ENCODE measurements at regions not wholly inside any gene's neighbourhood (a gene's known extent, or its start where the extent isn't known, plus 50 kb on each side); places are given as distances from the start of the nearest gene placed in this dataset.

- Histone ChIP-seq H3K4me3 (ENCODE audit: low read depth in 1 of 2, low read length in 2 of 2) (no peak overlapping the region), H3K4me2 (ENCODE audit: insufficient read depth, low read length) (no peak overlapping the region), H4K20me1 (ENCODE audit: insufficient read depth, low read length) (no peaks in the 10 kb centered on the region), H3K9me3 (ENCODE audit: insufficient read depth, low read length, severe bottlenecking) (no peaks in the 10 kb centered on the region), H3K79me2 (ENCODE audit: insufficient read depth, low read length) (no peaks in the 10 kb centered on the region), H3K27me3 (ENCODE audit: insufficient read depth, low read length, poor library complexity) (no peaks in the 10 kb centered on the region), H3K36me3 (ENCODE audit: insufficient read depth, low read length) (no peaks in the 10 kb centered on the region), H3K9ac (ENCODE audit: low read depth, low read length) (no peak overlapping the region), H3K4me1 (ENCODE audit: insufficient read depth, low read length) (no peaks in the 10 kb centered on the region), H3K27ac (ENCODE audit: low read length) (no peak overlapping the region), H2AFZ (ENCODE audit: low read depth, low read length) (no peak overlapping the region)
- TF ChIP-seq CTCF (IDR thresholded peaks at IDR 0.05; ENCODE audit: borderline replicate concordance, extremely low read depth, low read length, poor library complexity, severe bottlenecking) (no peak), EZH2 (IDR thresholded peaks at IDR 0.05; ENCODE audit: borderline replicate concordance, low read depth, low read length, severe bottlenecking) (no peak)
- ATAC-seq (ENCODE audit: insufficient read depth, low read depth) = no peak
- DNase-seq = no peak
Measured at GRCh38 chr15:96064351-96064756, 266.1 kb upstream of the NR2F2 start.

GRCh38 chr15:96066126-96066525, 264.4 kb upstream of the NR2F2 start:
- Histone ChIP-seq H2AFZ (ENCODE audit: low read depth, low read length) (no peak overlapping the region), H4K20me1 (ENCODE audit: insufficient read depth, low read length) (no peaks in the 10 kb centered on the region), H3K4me2 (ENCODE audit: insufficient read depth, low read length) (no peak overlapping the region), H3K36me3 (ENCODE audit: insufficient read depth, low read length) (no peaks in the 10 kb centered on the region), H3K9ac (ENCODE audit: low read depth, low read length) (no peak overlapping the region), H3K27me3 (ENCODE audit: insufficient read depth, low read length, poor library complexity) (no peaks in the 10 kb centered on the region), H3K4me1 (ENCODE audit: insufficient read depth, low read length) (no peaks in the 10 kb centered on the region), H3K27ac (ENCODE audit: low read length) (no peak overlapping the region), H3K4me3 (ENCODE audit: low read depth in 1 of 2, low read length in 2 of 2) (no peak overlapping the region), H3K79me2 (ENCODE audit: insufficient read depth, low read length) (no peaks in the 10 kb centered on the region), H3K9me3 (ENCODE audit: insufficient read depth, low read length, severe bottlenecking) (no peaks in the 10 kb centered on the region)
- TF ChIP-seq EZH2 (IDR thresholded peaks at IDR 0.05; ENCODE audit: borderline replicate concordance, low read depth, low read length, severe bottlenecking) = no peak
- no peak for TF ChIP-seq CTCF (IDR thresholded peaks at IDR 0.05; ENCODE audit: borderline replicate concordance, extremely low read depth, low read length, poor library complexity, severe bottlenecking)
- ATAC-seq (ENCODE audit: insufficient read depth, low read depth) = no peak
- no peak for DNase-seq

GRCh38 chr15:96066852-96067495, 263.5 kb upstream of the NR2F2 start:
- 0 out of 3 replicates have a peak, but pooled peaks have one; percentile 14 for ATAC-seq (ENCODE audit: insufficient read depth, low read depth)

More at GRCh38 chr15:96066852-96067495, 263.5 kb upstream of the NR2F2 start:
- DNase-seq = no peak
- no peaks in the 10 kb centered on the region for H3K36me3 ChIP-seq (ENCODE audit: insufficient read depth, low read length)
- no peak overlapping the region for H3K9ac ChIP-seq (ENCODE audit: low read depth, low read length)
- TF ChIP-seq EZH2 (IDR thresholded peaks at IDR 0.05; ENCODE audit: borderline replicate concordance, low read depth, low read length, severe bottlenecking) (no peak), CTCF (IDR thresholded peaks at IDR 0.05; ENCODE audit: borderline replicate concordance, extremely low read depth, low read length, poor library complexity, severe bottlenecking) (no peak)
- no peaks in the 10 kb centered on the region for H4K20me1 ChIP-seq (ENCODE audit: insufficient read depth, low read length)
- H3K4me2 ChIP-seq (ENCODE audit: insufficient read depth, low read length) = no peak overlapping the region
- no peak overlapping the region for H3K27ac ChIP-seq (ENCODE audit: low read length)
- no peaks in the 10 kb centered on the region for H3K79me2 ChIP-seq (ENCODE audit: insufficient read depth, low read length)
- no peaks in the 10 kb centered on the region for H3K9me3 ChIP-seq (ENCODE audit: insufficient read depth, low read length, severe bottlenecking)
- no peaks in the 10 kb centered on the region for H3K4me1 ChIP-seq (ENCODE audit: insufficient read depth, low read length)
- H3K27me3 ChIP-seq (ENCODE audit: insufficient read depth, low read length, poor library complexity) = no peaks in the 10 kb centered on the region
- H2AFZ ChIP-seq (ENCODE audit: low read depth, low read length) = no peak overlapping the region
- H3K4me3 ChIP-seq (ENCODE audit: low read depth in 1 of 2, low read length in 2 of 2) = no peak overlapping the region
